B cell (primary cell): ENCODE measurements at regions not wholly inside any gene's neighbourhood (a gene's known extent, or its start where the extent isn't known, plus 50 kb on each side); places are given as distances from the start of the nearest gene placed in this dataset.

ENCODE experiments used
- EZH2 ChIP-seq: IDR thresholded peaks from 2 replicates; pipeline ENCODE4 v1.6.1; 2012; ENCODE audit warnings: borderline replicate concordance, low read depth, mild to moderate bottlenecking, moderate library complexity, low read length; ENCODE audit not compliant: insufficient read depth, poor library complexity, severe bottlenecking
- TF ChIP-seq, protein P1 (sequence below): fragments of 200-600 bp; IDR thresholded peaks from one replicate; pipeline ENCODE4 v1.8.0; 2022; ENCODE audit warnings: antibody characterized with exemption, mild to moderate bottlenecking

DNA sequence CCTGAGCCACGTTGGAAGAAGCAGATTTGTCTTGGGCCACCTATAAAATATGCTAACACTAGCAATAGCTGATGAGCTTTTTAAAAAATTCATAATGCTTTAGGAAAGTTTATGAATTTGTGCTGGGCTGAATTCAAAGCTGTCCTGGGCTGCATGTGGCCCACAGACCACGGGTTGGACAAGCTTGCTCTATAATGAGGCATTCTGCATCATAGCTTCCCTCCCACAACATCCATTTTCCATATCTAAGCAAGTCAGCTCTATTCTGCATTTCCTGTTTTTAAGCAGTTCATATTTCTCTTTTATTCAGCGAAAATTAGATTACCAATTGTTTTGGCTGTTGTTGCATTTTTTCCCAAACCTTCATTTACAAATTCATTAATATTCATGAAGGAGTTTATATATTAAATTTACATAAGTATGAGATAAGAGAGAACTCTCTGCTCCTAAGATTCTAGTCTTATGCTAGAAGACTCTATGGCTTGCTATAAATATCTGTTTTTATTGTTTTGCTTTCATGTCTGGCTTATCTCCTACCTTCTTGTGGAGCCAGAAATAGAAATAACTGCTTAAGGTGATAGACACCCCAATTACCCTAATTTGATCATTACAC is 114.5 kb upstream of the HNRNPA3 start:
- TF ChIP-seq, protein P1, sequence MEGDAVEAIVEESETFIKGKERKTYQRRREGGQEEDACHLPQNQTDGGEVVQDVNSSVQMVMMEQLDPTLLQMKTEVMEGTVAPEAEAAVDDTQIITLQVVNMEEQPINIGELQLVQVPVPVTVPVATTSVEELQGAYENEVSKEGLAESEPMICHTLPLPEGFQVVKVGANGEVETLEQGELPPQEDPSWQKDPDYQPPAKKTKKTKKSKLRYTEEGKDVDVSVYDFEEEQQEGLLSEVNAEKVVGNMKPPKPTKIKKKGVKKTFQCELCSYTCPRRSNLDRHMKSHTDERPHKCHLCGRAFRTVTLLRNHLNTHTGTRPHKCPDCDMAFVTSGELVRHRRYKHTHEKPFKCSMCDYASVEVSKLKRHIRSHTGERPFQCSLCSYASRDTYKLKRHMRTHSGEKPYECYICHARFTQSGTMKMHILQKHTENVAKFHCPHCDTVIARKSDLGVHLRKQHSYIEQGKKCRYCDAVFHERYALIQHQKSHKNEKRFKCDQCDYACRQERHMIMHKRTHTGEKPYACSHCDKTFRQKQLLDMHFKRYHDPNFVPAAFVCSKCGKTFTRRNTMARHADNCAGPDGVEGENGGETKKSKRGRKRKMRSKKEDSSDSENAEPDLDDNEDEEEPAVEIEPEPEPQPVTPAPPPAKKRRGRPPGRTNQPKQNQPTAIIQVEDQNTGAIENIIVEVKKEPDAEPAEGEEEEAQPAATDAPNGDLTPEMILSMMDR, result no peak
- no peak for TF ChIP-seq EZH2
